IPS DF 6.9 (cell line): ENCODE measurements at regions not wholly inside any gene's neighbourhood (a gene's known extent, or its start where the extent isn't known, plus 50 kb on each side); places are given as distances from the start of the nearest gene placed in this dataset.

Source experiments
- DNase-seq: peaks from one replicate; pipeline ENCODE4 v3.0.0-alpha.2; 2013; ENCODE audit warnings: low read depth, low spot score
- H3K27ac ChIP-seq: one replicate; pipeline ENCODE4 v1.5.1; 2013; ENCODE audit warnings: low read length, control low read depth
- H3K27me3 ChIP-seq: 2 replicates; pipeline ENCODE4 v1.6.1; 2013; ENCODE audit warnings: mild to moderate bottlenecking, low read length; ENCODE audit not compliant: control insufficient read depth, insufficient read depth
- H3K36me3 ChIP-seq: 2 replicates; pipeline ENCODE4 v1.6.1; 2013; ENCODE audit warnings: low read length; ENCODE audit not compliant: control insufficient read depth, insufficient read depth
- H3K4me1 ChIP-seq: 2 replicates; pipeline ENCODE4 v1.6.1; 2013; ENCODE audit warnings: low read length; ENCODE audit not compliant: control insufficient read depth, insufficient read depth
- H3K4me3 ChIP-seq: 2 replicates; pipeline ENCODE4 v1.5.1; 2013; ENCODE audit warnings: mild to moderate bottlenecking, low read length
- H3K9me3 ChIP-seq: 2 replicates; pipeline ENCODE4 v1.6.1; 2013; ENCODE audit warnings: low read length, inconsistent platforms; ENCODE audit not compliant: control insufficient read depth, insufficient read depth
- WGBS: extraction: QIAGEN DNeasy Blood & Tissue Kit; methylation state at CpG from one replicate; pipeline ENCODE4 v1.1.7; 2013; ENCODE audit warnings: mixed read lengths, missing lambda C conversion rate; ENCODE audit not compliant: insufficient read length, insufficient coverage; 5-methylcytosine and 5-hydroxymethylcytosine counted together

- Histone ChIP-seq H3K4me1 (no peaks in the 10 kb centered on the region), H3K27me3 (no peaks in the 10 kb centered on the region), H3K9me3 (no peaks in the 10 kb centered on the region; the same call in 1 of the 2 replicates), H3K27ac (no peak overlapping the region), H3K36me3 (no peaks in the 10 kb centered on the region), H3K4me3 (no peak overlapping the region)
- no CpG with 5 or more reads among the region's 3 CpGs for WGBS
- no peak for DNase-seq
Observed at GRCh38 chrX:14209034-14209433, 179.3 kb upstream of the GEMIN8 start.

GRCh38 chrX:14194711-14195110 lies 165.0 kb upstream of the GEMIN8 start:
- no peaks in the 10 kb centered on the region for H3K9me3 ChIP-seq
- no peaks in the 10 kb centered on the region for H3K4me1 ChIP-seq
- no peak overlapping the region for H3K27ac ChIP-seq
- no peak for DNase-seq
- H3K4me3 ChIP-seq: no peak overlapping the region
- no peaks in the 10 kb centered on the region for H3K36me3 ChIP-seq
- no peaks in the 10 kb centered on the region for H3K27me3 ChIP-seq
- WGBS: no CpG with 5 or more reads among the region's 1 CpG

GRCh38 chrX:14193547-14193946 lies 163.9 kb upstream of the GEMIN8 start:
- Histone ChIP-seq H3K36me3 (no peaks in the 10 kb centered on the region), H3K27ac (no peak overlapping the region), H3K9me3 (no peaks in the 10 kb centered on the region), H3K4me3 (no peak overlapping the region), H3K27me3 (no peaks in the 10 kb centered on the region), H3K4me1 (no peaks in the 10 kb centered on the region)
- DNase-seq: no peak
- no CpG with 5 or more reads among the region's 1 CpG for WGBS

GRCh38 chrX:14173873-14174272 lies 144.2 kb upstream of the GEMIN8 start:
- WGBS: no CpG with 5 or more reads among the region's 1 CpG
- Histone ChIP-seq H3K27ac (no peak overlapping the region), H3K36me3 (no peaks in the 10 kb centered on the region), H3K4me3 (no peak overlapping the region), H3K9me3 (no peaks in the 10 kb centered on the region), H3K4me1 (no peaks in the 10 kb centered on the region), H3K27me3 (no peaks in the 10 kb centered on the region)
- no peak for DNase-seq

GRCh38 chrX:14164828-14165227 lies 135.1 kb upstream of the GEMIN8 start:
- Histone ChIP-seq H3K9me3 (no peaks in the 10 kb centered on the region), H3K4me3 (no peak overlapping the region), H3K27me3 (no peaks in the 10 kb centered on the region), H3K27ac (no peak overlapping the region), H3K36me3 (no peaks in the 10 kb centered on the region), H3K4me1 (no peaks in the 10 kb centered on the region)
- no CpG with 5 or more reads among the region's 1 CpG for WGBS
- DNase-seq: no peak

- no peaks in the 10 kb centered on the region for H3K36me3 ChIP-seq
- no peak overlapping the region for H3K27ac ChIP-seq
- no peaks in the 10 kb centered on the region for H3K9me3 ChIP-seq
- no peak overlapping the region for H3K4me3 ChIP-seq
- no peaks in the 10 kb centered on the region for H3K4me1 ChIP-seq
- DNase-seq: no peak
- no peaks in the 10 kb centered on the region for H3K27me3 ChIP-seq
- WGBS: no CpG with 5 or more reads among the region's 4 CpGs
Observed at GRCh38 chrX:14125462-14125861, 95.8 kb upstream of the GEMIN8 start.

GRCh38 chrX:14124562-14124961 lies 94.9 kb upstream of the GEMIN8 start:
- H3K27ac ChIP-seq: no peak overlapping the region
- H3K27me3 ChIP-seq: no peaks in the 10 kb centered on the region
- H3K4me1 ChIP-seq: no peaks in the 10 kb centered on the region
- DNase-seq: no peak
- H3K4me3 ChIP-seq: no peak overlapping the region
- no peaks in the 10 kb centered on the region for H3K9me3 ChIP-seq
- WGBS: no CpG with 5 or more reads among the region's 5 CpGs
- no peaks in the 10 kb centered on the region for H3K36me3 ChIP-seq

GRCh38 chrX:14095702-14096101 lies 66.0 kb upstream of the GEMIN8 start:
- Histone ChIP-seq H3K27ac (no peak overlapping the region), H3K4me3 (no peak overlapping the region), H3K36me3 (no peaks in the 10 kb centered on the region), H3K9me3 (no peaks in the 10 kb centered on the region), H3K27me3 (no peaks in the 10 kb centered on the region), H3K4me1 (no peaks in the 10 kb centered on the region)
- DNase-seq: peak; percentile 31
- no CpG with 5 or more reads among the region's 13 CpGs for WGBS

GRCh38 chrX:14094191-14094590 lies 64.5 kb upstream of the GEMIN8 start:
- no CpG with 5 or more reads among the region's 2 CpGs for WGBS
- Histone ChIP-seq H3K27ac (no peak overlapping the region), H3K4me3 (no peak overlapping the region), H3K9me3 (no peaks in the 10 kb centered on the region), H3K36me3 (no peaks in the 10 kb centered on the region), H3K4me1 (no peaks in the 10 kb centered on the region), H3K27me3 (no peaks in the 10 kb centered on the region)
- DNase-seq: no peak

- DNase-seq: no peak
- Histone ChIP-seq H3K27me3 (no peaks in the 10 kb centered on the region), H3K27ac (no peak overlapping the region), H3K4me3 (no peak overlapping the region), H3K36me3 (no peaks in the 10 kb centered on the region), H3K4me1 (no peaks in the 10 kb centered on the region), H3K9me3 (no peaks in the 10 kb centered on the region)
- no CpG with 5 or more reads among the region's 1 CpG for WGBS
Observed at GRCh38 chrX:14084466-14084865, 54.8 kb upstream of the GEMIN8 start.

GRCh38 chrX:14083783-14084182 lies 54.1 kb upstream of the GEMIN8 start:
- Histone ChIP-seq H3K4me3 (no peak overlapping the region), H3K27ac (no peak overlapping the region), H3K4me1 (no peaks in the 10 kb centered on the region), H3K27me3 (no peaks in the 10 kb centered on the region), H3K36me3 (no peaks in the 10 kb centered on the region), H3K9me3 (no peaks in the 10 kb centered on the region)
- no peak for DNase-seq
